Embryonic facial prominence (tissue), 1 donor: ENCODE measurements at regions not wholly inside any gene's neighbourhood (a gene's known extent, or its start where the extent isn't known, plus 50 kb on each side); places are given as distances from the start of the nearest gene placed in this dataset.

Experiments
- DNase-seq: peaks from one replicate; pipeline ENCODE4 v3.0.0-alpha.2; 2016; ENCODE audit errors: extremely low spot score

- no peak for DNase-seq
These were observed 550.5 kb downstream of the MMUT start for GRCh38 chr6:48912503-48912902.

DNA sequence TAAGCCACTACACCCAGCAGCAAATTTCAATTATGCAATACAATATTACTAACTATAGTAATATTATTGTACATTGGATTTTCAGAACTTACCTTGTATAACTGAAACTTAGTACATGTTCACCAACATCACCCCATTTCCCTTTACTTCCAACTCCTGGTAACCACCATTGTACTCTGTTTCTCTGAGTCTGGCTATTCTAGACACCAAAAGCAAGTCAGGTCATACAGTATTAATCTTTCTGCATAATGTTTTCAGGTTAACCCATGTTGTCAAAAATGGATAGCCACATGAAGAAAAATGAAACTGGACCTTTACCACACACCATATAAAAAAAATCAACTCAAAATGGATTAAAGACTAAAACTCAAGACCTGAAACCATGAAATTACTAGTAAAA is 558.2 kb downstream of the MMUT start:
- DNase-seq: no peak

- DNase-seq: no peak
These were observed 568.6 kb downstream of the MMUT start for GRCh38 chr6:48894469-48894868.

GRCh38 chr6:48893048-48893447 is 570.0 kb downstream of the MMUT start:
- DNase-seq: no peak

DNA sequence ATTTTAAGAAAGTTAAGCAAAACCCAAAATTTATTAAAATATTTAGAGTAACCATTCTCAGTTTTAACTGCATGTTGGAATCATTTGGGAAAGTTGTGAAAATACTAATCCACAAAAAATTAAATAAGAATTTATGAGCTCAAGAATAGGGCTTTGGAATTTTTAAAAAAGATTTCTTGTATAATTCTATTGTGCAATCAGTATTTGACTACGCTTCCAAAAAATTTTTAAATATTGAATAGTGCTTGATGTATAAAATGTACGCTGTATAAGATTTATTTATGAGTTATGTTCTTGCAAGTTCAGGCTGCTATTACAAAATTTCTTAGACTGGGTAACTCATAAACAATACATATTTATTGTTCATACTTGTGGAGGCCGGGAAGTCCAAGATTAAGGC is 571.7 kb downstream of the MMUT start:
- DNase-seq: no peak

DNA sequence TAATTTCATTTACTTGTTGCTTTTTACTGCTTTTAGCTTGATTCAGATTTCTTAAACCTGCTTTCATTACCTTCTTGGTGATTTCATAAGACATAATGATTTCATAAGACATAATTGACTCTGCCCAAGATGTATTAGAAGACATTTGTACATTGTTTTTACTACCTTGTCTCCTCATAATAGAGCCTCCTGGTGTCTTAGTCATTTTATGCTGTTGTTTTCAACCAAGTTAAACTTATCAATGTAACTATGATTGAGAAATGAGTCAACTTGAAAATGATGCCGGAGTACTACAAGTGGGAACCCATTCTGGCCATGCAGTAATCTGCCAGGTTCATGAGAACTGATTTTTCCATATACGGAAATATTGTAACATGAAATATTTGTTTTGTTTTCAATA is 573.6 kb downstream of the MMUT start:
- DNase-seq: no peak

- DNase-seq: no peak
These were observed 579.9 kb downstream of the MMUT start for GRCh38 chr6:48883116-48883515.

DNA sequence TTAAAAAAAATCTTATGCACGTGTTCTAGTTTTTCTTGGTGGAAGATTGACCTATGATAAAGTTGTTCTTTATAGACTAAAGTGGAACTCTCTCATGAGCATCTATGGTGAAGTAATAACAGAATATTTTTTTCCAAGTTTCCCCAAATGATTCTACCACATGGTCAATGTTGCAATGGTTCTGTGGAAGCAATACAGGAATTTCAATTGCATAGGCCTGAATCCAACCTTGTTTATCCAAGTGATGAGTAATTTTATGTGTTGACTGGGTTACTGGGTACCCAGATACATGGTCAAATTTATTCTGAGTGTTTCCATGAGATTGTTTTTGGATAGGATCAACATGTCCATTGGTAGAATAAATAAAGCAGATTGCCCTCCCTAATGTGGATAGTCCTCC is 581.5 kb downstream of the MMUT start:
- DNase-seq: no peak

DNA sequence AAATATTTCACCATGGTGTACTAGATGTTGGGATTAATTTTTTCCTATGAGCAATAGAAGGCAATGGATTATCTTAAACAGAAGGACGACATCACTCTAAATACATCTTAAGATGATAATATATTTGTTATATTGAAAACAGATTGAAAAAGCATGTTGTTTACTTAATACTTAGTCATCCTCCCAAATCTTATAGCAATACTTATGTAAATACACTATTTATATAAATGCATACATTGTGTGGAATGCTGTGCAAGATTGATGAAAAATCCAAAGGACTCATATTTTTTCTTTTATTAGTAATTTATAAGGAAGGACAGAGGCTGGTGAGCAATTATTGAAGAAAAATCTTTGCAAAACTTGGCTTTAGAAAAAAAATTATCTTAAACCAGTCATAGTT is 593.5 kb downstream of the MMUT start:
- DNase-seq: no peak

GRCh38 chr6:48866682-48867081 is 596.4 kb downstream of the MMUT start:
- no peak for DNase-seq

GRCh38 chr6:48860175-48860574 is 602.9 kb downstream of the MMUT start:
- DNase-seq: no peak

DNA sequence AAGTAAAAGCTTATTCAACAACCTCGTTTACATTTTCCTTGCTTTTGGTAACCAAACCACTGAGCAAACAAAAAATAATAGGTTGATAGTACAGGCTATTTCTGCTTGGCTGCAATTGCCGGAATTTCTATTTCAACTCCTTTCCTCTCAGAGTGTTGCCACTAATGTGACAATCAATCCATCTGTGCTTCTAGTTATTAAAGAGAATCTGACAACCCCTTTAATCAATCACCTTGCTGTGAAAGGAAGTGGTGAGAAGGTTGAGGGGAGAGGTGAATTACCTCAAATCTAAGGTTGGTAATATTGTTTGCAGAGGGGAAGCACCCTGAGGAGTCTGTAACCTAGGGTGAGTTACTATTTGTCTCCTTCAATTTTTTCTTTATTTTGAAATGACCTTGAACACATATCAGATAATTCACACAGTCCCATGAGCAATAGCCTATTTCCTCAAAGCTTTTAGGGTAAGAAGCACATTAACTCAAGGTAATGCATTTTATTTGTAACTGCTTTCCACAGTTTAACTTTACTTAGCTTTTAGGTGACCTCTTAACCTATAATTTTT is 603.4 kb downstream of the MMUT start:
- no peak for DNase-seq

- DNase-seq: no peak
These were observed 617.8 kb downstream of the MMUT start for GRCh38 chr6:48845219-48845618.

DNA sequence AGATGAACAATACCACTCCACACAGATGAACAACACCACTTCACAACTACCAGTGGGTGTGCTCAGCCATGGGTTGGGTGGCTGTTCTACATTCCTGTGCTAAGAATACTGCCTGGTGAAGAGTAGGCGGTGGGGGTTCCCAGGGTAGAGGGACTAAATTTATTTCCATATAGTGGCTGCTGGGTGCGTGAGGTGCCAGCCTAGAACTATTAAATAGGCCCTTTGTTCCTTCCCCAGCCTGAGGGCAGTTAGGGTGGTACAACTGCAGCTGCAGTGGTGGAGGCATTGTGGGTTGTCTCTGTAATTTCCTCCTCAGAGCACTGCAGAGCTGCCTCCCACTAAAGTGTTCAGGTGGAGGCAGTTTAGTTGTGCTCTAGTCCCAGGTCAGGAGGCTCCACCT is 618.4 kb downstream of the MMUT start:
- no peak for DNase-seq

DNA sequence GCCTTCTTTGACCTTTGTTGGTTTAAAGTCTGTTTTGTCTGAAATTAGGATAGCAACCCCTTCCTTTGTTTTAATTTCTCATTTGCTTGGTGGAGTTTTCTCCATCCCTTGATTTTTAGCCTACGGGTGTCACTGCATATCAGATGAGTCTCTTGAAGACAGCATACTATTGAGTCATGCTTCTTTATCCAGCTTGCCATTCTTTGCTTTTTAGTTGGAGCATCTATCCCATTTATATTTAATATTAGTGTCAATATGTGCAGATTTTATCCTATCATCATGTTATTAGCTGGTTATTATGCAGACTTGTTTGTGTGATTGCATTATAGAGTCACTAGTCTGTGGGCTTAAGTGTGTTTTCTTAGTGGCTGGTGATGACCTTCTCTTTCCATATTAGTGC is 622.2 kb downstream of the MMUT start:
- no peak for DNase-seq

DNA sequence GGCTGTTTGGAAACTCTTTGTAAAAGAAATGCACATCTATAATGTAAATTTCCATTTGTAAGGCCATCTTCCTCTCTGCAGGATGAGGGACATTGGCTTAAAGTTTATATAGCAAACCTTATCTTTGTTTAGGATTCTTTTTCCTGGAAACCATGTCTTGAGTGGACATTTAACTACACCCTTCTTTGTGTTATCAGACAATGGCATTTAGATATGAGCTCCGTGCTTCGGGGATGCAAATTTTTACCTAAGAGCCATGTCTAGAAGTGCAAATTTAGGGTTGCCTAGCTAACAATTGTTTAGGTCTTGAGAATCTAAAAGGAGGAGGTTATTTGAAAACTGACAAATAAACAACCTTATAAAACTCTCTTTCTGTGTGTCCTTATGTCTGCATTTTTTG is 623.8 kb downstream of the MMUT start:
- no peak for DNase-seq

GRCh38 chr6:48837744-48838143 is 625.3 kb downstream of the MMUT start:
- DNase-seq: no peak

DNA sequence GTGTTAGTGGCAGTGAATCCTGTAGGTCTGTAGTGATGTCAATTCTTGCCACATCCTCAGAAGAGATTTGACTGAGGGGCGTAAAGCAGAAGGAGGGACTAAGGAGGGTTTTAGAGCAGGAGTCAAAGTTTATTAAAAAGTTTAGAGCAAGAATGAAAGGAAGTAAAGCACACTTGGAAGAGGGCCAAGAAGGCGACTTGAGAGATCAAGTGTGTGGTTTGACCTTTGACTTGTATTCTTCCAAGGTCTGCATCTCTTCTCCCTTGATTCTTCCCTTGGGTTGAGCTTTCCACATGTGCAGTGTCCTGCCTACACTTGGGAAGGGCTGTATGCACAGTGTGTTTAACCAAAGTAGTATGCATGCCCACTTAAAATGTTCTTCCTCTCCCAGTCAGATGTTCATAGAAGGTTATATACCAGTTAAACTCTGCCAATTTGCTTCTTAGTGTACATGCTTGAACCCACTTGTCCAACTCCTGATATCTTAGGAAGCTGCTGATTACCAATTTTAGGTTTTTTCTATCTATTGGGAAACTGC is 627.6 kb downstream of the MMUT start:
- no peak for DNase-seq

GRCh38 chr6:48834706-48835105 is 628.3 kb downstream of the MMUT start:
- no peak for DNase-seq

- DNase-seq: no peak
These were observed 629.1 kb downstream of the MMUT start for GRCh38 chr6:48833916-48834315.

- no peak for DNase-seq
These were observed 636.0 kb downstream of the MMUT start for GRCh38 chr6:48826901-48827701.

DNA sequence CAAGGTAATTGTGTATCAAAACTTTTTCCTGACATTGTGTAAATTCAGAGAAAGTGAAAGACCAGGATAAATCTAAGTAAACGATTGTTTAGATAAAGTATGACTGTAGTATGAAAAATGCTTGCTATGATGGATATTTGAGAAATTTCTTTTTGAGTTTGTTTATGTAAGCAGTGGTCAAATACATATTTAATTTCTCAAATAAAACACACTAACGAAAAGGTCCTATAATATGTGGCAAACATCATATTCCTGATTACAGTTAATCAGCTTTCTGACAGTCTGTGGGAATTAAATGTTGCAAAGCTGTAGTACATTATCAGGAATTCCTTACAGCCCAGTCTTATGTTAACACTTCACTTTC is 636.9 kb downstream of the MMUT start:
- no peak for DNase-seq

- DNase-seq: no peak
These were observed 637.4 kb downstream of the MMUT start for GRCh38 chr6:48825501-48826151.
